ENCODE measurements at regions not wholly inside any gene's neighbourhood (a gene's known extent, or its start where the extent isn't known, plus 50 kb on each side); places are given as distances from the start of the nearest gene placed in this dataset.

- 20% methylated on average over 2 of the region's 2 CpGs for WGBS (ENCODE audit: insufficient coverage, insufficient replicate concordance, low lambda C conversion rate, missing lambda C conversion rate)
These were observed 108.7 kb upstream of the EFNA5 start for GRCh38 chr5:107779437-107779836.

GRCh38 chr5:107778647-107779046, 107.9 kb upstream of the EFNA5 start:
- Histone ChIP-seq H2AFZ (ENCODE audit: control insufficient read depth, low read depth, low read length) (no peak overlapping the region), H3K9ac (ENCODE audit: control insufficient read depth, insufficient read depth, low read length) (no peak overlapping the region), H4K20me1 (ENCODE audit: control insufficient read depth, insufficient read depth) (no peaks in the 10 kb centered on the region), H3K27me3 (replicated peaks in 1 of 2; ENCODE audit: control insufficient read depth in 2 of 2, insufficient read depth in 2 of 2, low read length in 1 of 2) (no peaks in the 10 kb centered on the region), H3K27ac (ENCODE audit: control insufficient read depth, insufficient read depth) (no peak overlapping the region), H3K79me2 (ENCODE audit: control insufficient read depth, insufficient read depth, low read length) (no peaks in the 10 kb centered on the region), H3K4me2 (ENCODE audit: control insufficient read depth, insufficient read depth) (no peak overlapping the region), H3K36me3 (ENCODE audit: control insufficient read depth in 2 of 2, insufficient read depth in 2 of 2, low read length in 1 of 2) (no peaks in the 10 kb centered on the region), H3K4me3 (no peak overlapping the region), H3K4me1 (ENCODE audit: control insufficient read depth, insufficient read depth, low read length) (no peaks in the 10 kb centered on the region), H3K9me3 (replicated peaks; ENCODE audit: control insufficient read depth, insufficient read depth, low read length) (no peaks in the 10 kb centered on the region; the same call in 2 of the 3 replicates)
- BruUV-seq (replicated peaks): no TSS peak
- TF ChIP-seq SKIL (IDR thresholded peaks at IDR 0.05; ENCODE audit: low read depth, poor library complexity, severe bottlenecking) (no peak), MYB (IDR thresholded peaks at IDR 0.05; ENCODE audit: borderline replicate concordance, low read depth, low read length) (no peak), EZH2 (IDR thresholded peaks at IDR 0.05; ENCODE audit: borderline replicate concordance, control insufficient read depth, low read depth, low read length) (no peak), TCF7 (IDR thresholded peaks at IDR 0.05; ENCODE audit: borderline replicate concordance) (no peak), STAT3 (IDR thresholded peaks at IDR 0.05; ENCODE audit: low read depth, low read length) (no peak), HSF1 (IDR thresholded peaks at IDR 0.05; ENCODE audit: low read depth, low read length) (no peak), YY1 (IDR thresholded peaks at IDR 0.05; ENCODE audit: low read depth, low read length) (no peak), STAT1 (conservative IDR thresholded peaks at IDR 0.05) (no peak)
- 16% methylated on average over 3 of the region's 3 CpGs for WGBS (ENCODE audit: insufficient coverage, insufficient replicate concordance, low lambda C conversion rate, missing lambda C conversion rate)
- ChIA-PET CTCF (interaction anchor here (0.6 to 1.7 kb wide), 4 partner anchors 10 to 32 kb away, joined by 3 to 4 read pairs (median 3); no protein-coding TSS in a partner anchor), RAD21 (ENCODE audit: unreplicated experiment) (interaction anchor here (1.1 kb wide), 1 partner anchor 15 kb away, joined by 3 read pairs; no protein-coding TSS in a partner anchor), SMC1A (ENCODE audit: uncharacterized antibody, unreplicated experiment) (interaction anchor here (1.0 to 1.3 kb wide), 3 partner anchors 9 to 13 kb away, joined by 3 to 4 read pairs (median 3); no protein-coding TSS in a partner anchor), POLR2A (interaction anchor here (0.6 kb wide), 1 partner anchor 18 kb away, joined by 3 read pairs; no protein-coding TSS in a partner anchor)
- ATAC-seq (no peak), FAIRE-seq (no peak), DNase-seq (ENCODE audit: low read depth, low spot score) (no peak)
- in situ Hi-C loops (cut with MboI) (no loop called here), intact Hi-C loops (cut with micrococcal nuclease; ENCODE audit: unreplicated experiment) (no loop called here)

More at GRCh38 chr5:107779437-107779836, 108.7 kb upstream of the EFNA5 start:
- POLR2A ChIA-PET: no interaction called here
- H2AFZ ChIP-seq (ENCODE audit: control insufficient read depth, low read depth, low read length): no peak overlapping the region
- in situ Hi-C loops (cut with MboI): no loop called here
- CTCF ChIA-PET: interaction anchor here (0.6 kb wide), 1 partner anchor 12 kb away, joined by 4 read pairs; no protein-coding TSS in a partner anchor
- intact Hi-C loops (cut with micrococcal nuclease; ENCODE audit: unreplicated experiment): no loop called here
- no peak overlapping the region for H3K9ac ChIP-seq (ENCODE audit: control insufficient read depth, insufficient read depth, low read length)
- RAD21 ChIA-PET (ENCODE audit: unreplicated experiment): no interaction called here
- no peaks in the 10 kb centered on the region for H3K36me3 ChIP-seq (ENCODE audit: control insufficient read depth in 2 of 2, insufficient read depth in 2 of 2, low read length in 1 of 2)
- FAIRE-seq (no peak), ATAC-seq (no peak), DNase-seq (ENCODE audit: low read depth, low spot score) (no peak)
- no peaks in the 10 kb centered on the region for H3K4me1 ChIP-seq (ENCODE audit: control insufficient read depth, insufficient read depth, low read length)
- no peak overlapping the region for H3K4me3 ChIP-seq
- H3K9me3 ChIP-seq (replicated peaks; ENCODE audit: control insufficient read depth, insufficient read depth, low read length): no peaks in the 10 kb centered on the region; the same call in 2 of the 3 replicates
- H4K20me1 ChIP-seq (ENCODE audit: control insufficient read depth, insufficient read depth): no peaks in the 10 kb centered on the region
- no peak overlapping the region for H3K4me2 ChIP-seq (ENCODE audit: control insufficient read depth, insufficient read depth)
- no peaks in the 10 kb centered on the region for H3K27me3 ChIP-seq (replicated peaks in 1 of 2; ENCODE audit: control insufficient read depth in 2 of 2, insufficient read depth in 2 of 2, low read length in 1 of 2)
- no peaks in the 10 kb centered on the region for H3K79me2 ChIP-seq (ENCODE audit: control insufficient read depth, insufficient read depth, low read length)
- H3K27ac ChIP-seq (ENCODE audit: control insufficient read depth, insufficient read depth): no peak overlapping the region
- SMC1A ChIA-PET (ENCODE audit: uncharacterized antibody, unreplicated experiment): interaction anchor here (0.8 to 0.9 kb wide), 2 partner anchors 13 to 16 kb away, joined by 3 read pairs; no protein-coding TSS in a partner anchor
- BruUV-seq (replicated peaks): no TSS peak
- TF ChIP-seq HCFC1 (IDR thresholded peaks at IDR 0.05; ENCODE audit: low read length) (no peak), RAD21 (IDR thresholded peaks at IDR 0.05; ENCODE audit: insufficient read depth, low read depth, low read length) (no peak), IRF3 (IDR thresholded peaks at IDR 0.05) (no peak)

Data from GM12878 (cell line).